ENCODE measurements at regions not wholly inside any gene's neighbourhood (a gene's known extent, or its start where the extent isn't known, plus 50 kb on each side); places are given as distances from the start of the nearest gene placed in this dataset.
A peak's percentile ranks its signal among the peaks of the same experiment; 100 is the strongest.

- Histone ChIP-seq H3K36me3 (ENCODE audit: control insufficient read depth, insufficient read depth, low read length) (no peaks in the 10 kb centered on the region), H3K4me3 (ENCODE audit: low read depth, low read length) (no peak overlapping the region), H3K27ac (ENCODE audit: low read depth, low read length) (no peak overlapping the region), H3K4me1 (ENCODE audit: control insufficient read depth, insufficient read depth, low read length) (peaks cover 38% of the 10 kb centered on the region), H3K27me3 (ENCODE audit: control insufficient read depth, insufficient read depth, low read length) (peaks cover 18% of the 10 kb centered on the region), H3K9me3 (ENCODE audit: control insufficient read depth, insufficient read depth, low read depth, low read length) (no peaks in the 10 kb centered on the region), H3K9ac (ENCODE audit: low read length) (no peak overlapping the region)
Measured at GRCh38 chr1:38560457-38560856, 299.1 kb downstream of the RRAGC start.

GRCh38 chr1:38559446-38560165 lies 300.0 kb downstream of the RRAGC start:
- Histone ChIP-seq H3K27ac (ENCODE audit: low read depth, low read length) (no peak overlapping the region), H3K4me3 (ENCODE audit: low read depth, low read length) (peak overlapping the region; percentile 48), H3K9ac (ENCODE audit: low read length) (peak overlapping the region; percentile 18)

GRCh38 chr1:38558500-38559445 lies 300.8 kb downstream of the RRAGC start:
- H3K9ac ChIP-seq (ENCODE audit: low read length), result peak overlapping the region; percentile 18
- H3K27ac ChIP-seq (ENCODE audit: low read depth, low read length), result no peak overlapping the region; the same call in 1 of the 2 replicates
- no peaks in the 10 kb centered on the region for H3K9me3 ChIP-seq (ENCODE audit: control insufficient read depth, insufficient read depth, low read depth, low read length)
- H3K36me3 ChIP-seq (ENCODE audit: control insufficient read depth, insufficient read depth, low read length), result no peaks in the 10 kb centered on the region
- H3K4me3 ChIP-seq (ENCODE audit: low read depth, low read length), result peak overlapping the region; percentile 48
- peaks cover 18% of the 10 kb centered on the region for H3K27me3 ChIP-seq (ENCODE audit: control insufficient read depth, insufficient read depth, low read length)
- peaks cover 38% of the 10 kb centered on the region for H3K4me1 ChIP-seq (ENCODE audit: control insufficient read depth, insufficient read depth, low read length)

More at GRCh38 chr1:38559446-38560165, 300.0 kb downstream of the RRAGC start:
- Histone ChIP-seq H3K4me1 (ENCODE audit: control insufficient read depth, insufficient read depth, low read length) (peaks cover 38% of the 10 kb centered on the region), H3K27me3 (ENCODE audit: control insufficient read depth, insufficient read depth, low read length) (peaks cover 18% of the 10 kb centered on the region), H3K36me3 (ENCODE audit: control insufficient read depth, insufficient read depth, low read length) (no peaks in the 10 kb centered on the region), H3K9me3 (ENCODE audit: control insufficient read depth, insufficient read depth, low read depth, low read length) (no peaks in the 10 kb centered on the region)

GRCh38 chr1:38558055-38558454 lies 301.5 kb downstream of the RRAGC start:
- H3K27me3 ChIP-seq (ENCODE audit: control insufficient read depth, insufficient read depth, low read length), result peaks cover 18% of the 10 kb centered on the region
- H3K36me3 ChIP-seq (ENCODE audit: control insufficient read depth, insufficient read depth, low read length), result no peaks in the 10 kb centered on the region
- no peaks in the 10 kb centered on the region for H3K9me3 ChIP-seq (ENCODE audit: control insufficient read depth, insufficient read depth, low read depth, low read length)
- H3K9ac ChIP-seq (ENCODE audit: low read length), result no peak overlapping the region
- H3K27ac ChIP-seq (ENCODE audit: low read depth, low read length), result no peak overlapping the region
- peak overlapping the region; percentile 27; the same call in 1 of the 2 replicates for H3K4me3 ChIP-seq (ENCODE audit: low read depth, low read length)
- H3K4me1 ChIP-seq (ENCODE audit: control insufficient read depth, insufficient read depth, low read length), result peaks cover 38% of the 10 kb centered on the region

GRCh38 chr1:38555594-38555993 lies 304.0 kb downstream of the RRAGC start:
- no peaks in the 10 kb centered on the region for H3K36me3 ChIP-seq (ENCODE audit: control insufficient read depth, insufficient read depth, low read length)
- peaks cover 13% of the 10 kb centered on the region for H3K27me3 ChIP-seq (ENCODE audit: control insufficient read depth, insufficient read depth, low read length)
- no peaks in the 10 kb centered on the region for H3K9me3 ChIP-seq (ENCODE audit: control insufficient read depth, insufficient read depth, low read depth, low read length)
- no peak overlapping the region for H3K9ac ChIP-seq (ENCODE audit: low read length)
- H3K27ac ChIP-seq (ENCODE audit: low read depth, low read length), result no peak overlapping the region
- no peak overlapping the region for H3K4me3 ChIP-seq (ENCODE audit: low read depth, low read length)
- H3K4me1 ChIP-seq (ENCODE audit: control insufficient read depth, insufficient read depth, low read length), result peaks cover 38% of the 10 kb centered on the region

- Histone ChIP-seq H3K9ac (ENCODE audit: low read length) (no peak overlapping the region), H3K36me3 (ENCODE audit: control insufficient read depth, insufficient read depth, low read length) (no peaks in the 10 kb centered on the region), H3K9me3 (ENCODE audit: control insufficient read depth, insufficient read depth, low read depth, low read length) (no peaks in the 10 kb centered on the region), H3K4me3 (ENCODE audit: low read depth, low read length) (no peak overlapping the region), H3K27ac (ENCODE audit: low read depth, low read length) (no peak overlapping the region), H3K27me3 (ENCODE audit: control insufficient read depth, insufficient read depth, low read length) (peaks cover 8% of the 10 kb centered on the region), H3K4me1 (ENCODE audit: control insufficient read depth, insufficient read depth, low read length) (peaks cover 37% of the 10 kb centered on the region)
Measured at GRCh38 chr1:38555130-38555529, 304.4 kb downstream of the RRAGC start.

GRCh38 chr1:38551318-38552307 lies 308.0 kb downstream of the RRAGC start:
- H3K9ac ChIP-seq (ENCODE audit: low read length), result no peak overlapping the region
- H3K27me3 ChIP-seq (ENCODE audit: control insufficient read depth, insufficient read depth, low read length), result no peaks in the 10 kb centered on the region
- no peak overlapping the region for H3K4me3 ChIP-seq (ENCODE audit: low read depth, low read length)
- H3K36me3 ChIP-seq (ENCODE audit: control insufficient read depth, insufficient read depth, low read length), result no peaks in the 10 kb centered on the region
- no peak overlapping the region for H3K27ac ChIP-seq (ENCODE audit: low read depth, low read length)
- H3K4me1 ChIP-seq (ENCODE audit: control insufficient read depth, insufficient read depth, low read length), result peaks cover 7% of the 10 kb centered on the region; the same call in 1 of the 2 replicates
- no peaks in the 10 kb centered on the region for H3K9me3 ChIP-seq (ENCODE audit: control insufficient read depth, insufficient read depth, low read depth, low read length)

- no peak overlapping the region for H3K27ac ChIP-seq (ENCODE audit: low read depth, low read length)
- H3K4me1 ChIP-seq (ENCODE audit: control insufficient read depth, insufficient read depth, low read length), result no peaks in the 10 kb centered on the region
- no peak overlapping the region for H3K4me3 ChIP-seq (ENCODE audit: low read depth, low read length)
- no peak overlapping the region for H3K9ac ChIP-seq (ENCODE audit: low read length)
- H3K36me3 ChIP-seq (ENCODE audit: control insufficient read depth, insufficient read depth, low read length), result no peaks in the 10 kb centered on the region
- H3K9me3 ChIP-seq (ENCODE audit: control insufficient read depth, insufficient read depth, low read depth, low read length), result no peaks in the 10 kb centered on the region
- no peaks in the 10 kb centered on the region for H3K27me3 ChIP-seq (ENCODE audit: control insufficient read depth, insufficient read depth, low read length)
Measured at GRCh38 chr1:38549191-38549590, 310.4 kb downstream of the RRAGC start.

GRCh38 chr1:38547321-38547720 lies 312.3 kb downstream of the RRAGC start:
- H3K4me1 ChIP-seq (ENCODE audit: control insufficient read depth, insufficient read depth, low read length), result no peaks in the 10 kb centered on the region
- no peak overlapping the region for H3K4me3 ChIP-seq (ENCODE audit: low read depth, low read length)
- no peak overlapping the region for H3K27ac ChIP-seq (ENCODE audit: low read depth, low read length)
- no peaks in the 10 kb centered on the region for H3K9me3 ChIP-seq (ENCODE audit: control insufficient read depth, insufficient read depth, low read depth, low read length)
- H3K9ac ChIP-seq (ENCODE audit: low read length), result no peak overlapping the region
- H3K27me3 ChIP-seq (ENCODE audit: control insufficient read depth, insufficient read depth, low read length), result no peaks in the 10 kb centered on the region
- H3K36me3 ChIP-seq (ENCODE audit: control insufficient read depth, insufficient read depth, low read length), result no peaks in the 10 kb centered on the region

- Histone ChIP-seq H3K4me1 (ENCODE audit: control insufficient read depth, insufficient read depth, low read length) (no peaks in the 10 kb centered on the region; the same call in 1 of the 2 replicates), H3K4me3 (ENCODE audit: low read depth, low read length) (no peak overlapping the region), H3K9me3 (ENCODE audit: control insufficient read depth, insufficient read depth, low read depth, low read length) (no peaks in the 10 kb centered on the region), H3K9ac (ENCODE audit: low read length) (no peak overlapping the region), H3K27me3 (ENCODE audit: control insufficient read depth, insufficient read depth, low read length) (no peaks in the 10 kb centered on the region), H3K36me3 (ENCODE audit: control insufficient read depth, insufficient read depth, low read length) (no peaks in the 10 kb centered on the region), H3K27ac (ENCODE audit: low read depth, low read length) (no peak overlapping the region)
Measured at GRCh38 chr1:38546636-38547035, 312.9 kb downstream of the RRAGC start.
